SK-N-SH (cell line): ENCODE measurements at regions not wholly inside any gene's neighbourhood (a gene's known extent, or its start where the extent isn't known, plus 50 kb on each side); places are given as distances from the start of the nearest gene placed in this dataset.

Experiments used
- CTCF ChIA-PET: fragments of 300-600, 350-600 bp; formaldehyde crosslinking; extraction: SDS; loops from one replicate; lab custom pipeline; 2021; lab: Yijun Ruan, JAX
- POLR2A ChIA-PET: fragments of 350-600 bp; sonication (Branson Sonifier 250); formaldehyde crosslinking; extraction: SDS; loops from one replicate; lab custom pipeline; 2020; ENCODE audit warnings: antibody characterized with exemption, inconsistent platforms; lab: Yijun Ruan, JAX
- DNase-seq: peaks from one replicate; pipeline ENCODE4 v3.0.0; 2012
- H2AFZ ChIP-seq: fragments of 200-600 bp; sonication (generic); 2 replicates; pipeline ENCODE4 v1.8.1; 2016; ENCODE audit warnings: antibody characterized with exemption, mild to moderate bottlenecking, low read depth
- H3F3A ChIP-seq: fragments of 200-600 bp; sonication (generic); replicated peaks from 2 replicates; pipeline ENCODE3; 2016; ENCODE audit warnings: antibody characterized with exemption, mild to moderate bottlenecking; ENCODE audit not compliant: insufficient read depth
- H3K27ac ChIP-seq, 2 experiments: fragments of 200-500 bp in 1 of 2; fragments of 200-600 bp in 1 of 2; sonication (Bioruptor generic) in 1 of 2; sonication (generic), shearing (Covaris generic) in 1 of 2; 2 replicates each; pipeline versions ENCODE4 v1.5.1 to v1.6.1; 2014 to 2016; ENCODE audit warnings: low read depth in 2 of 2, inconsistent platforms in 1 of 2, low read length in 1 of 2, mild to moderate bottlenecking in 1 of 2, mixed read lengths in 1 of 2
- H3K27me3 ChIP-seq: fragments of 200-600 bp; sonication (generic), shearing (Covaris generic); 2 replicates; pipeline ENCODE4 v1.6.1; 2016; ENCODE audit warnings: mixed run types; ENCODE audit not compliant: insufficient read depth
- H3K36me3 ChIP-seq, 2 experiments: fragments of 200-500 bp in 1 of 2; fragments of 200-600 bp in 1 of 2; sonication (Bioruptor generic) in 1 of 2; sonication (generic) in 1 of 2; replicated peaks in 1 of 2; 2 replicates each; pipeline versions ENCODE3 to v1.5.1; 2014 to 2016; ENCODE audit warnings: low read length in 1 of 2, mild to moderate bottlenecking in 1 of 2; ENCODE audit not compliant: insufficient read depth in 2 of 2, control insufficient read depth in 1 of 2
- H3K4me1 ChIP-seq, 2 experiments: fragments of 200-500 bp in 1 of 2; fragments of 200-600 bp in 1 of 2; sonication (Bioruptor generic) in 1 of 2; sonication (generic), shearing (Covaris generic) in 1 of 2; 2 replicates each; pipeline versions ENCODE4 v1.5.1 to v1.6.1; 2014 to 2016; ENCODE audit warnings: low read depth in 1 of 2, low read length in 1 of 2, mixed run types in 1 of 2; ENCODE audit not compliant: insufficient read depth in 2 of 2, control insufficient read depth in 1 of 2
- H3K4me2 ChIP-seq: fragments of 200-600 bp; sonication (generic), shearing (Covaris generic); 2 replicates; pipeline ENCODE4 v1.6.1; 2017; ENCODE audit warnings: mixed run types
- H3K4me3 ChIP-seq, 2 experiments: fragments of 200-500 bp in 1 of 2; fragments of 200-600 bp in 1 of 2; sonication (Bioruptor generic) in 1 of 2; sonication (generic), shearing (Covaris generic) in 1 of 2; 2 replicates each; pipeline versions ENCODE4 v1.5.1 to v1.8.1; 2014 to 2016; ENCODE audit warnings: low read depth in 2 of 2, inconsistent platforms in 1 of 2, low read length in 1 of 2, mild to moderate bottlenecking in 1 of 2, mixed read lengths in 1 of 2, moderate library complexity in 1 of 2
- H3K79me2 ChIP-seq: fragments of 200-600 bp; sonication (generic); 2 replicates; pipeline ENCODE4 v1.8.1; 2017; ENCODE audit warnings: mild to moderate bottlenecking; ENCODE audit not compliant: insufficient read depth
- H3K9ac ChIP-seq: fragments of 200-600 bp; sonication (generic); 2 replicates; pipeline ENCODE4 v1.6.1; 2017; ENCODE audit warnings: mixed run types
- H3K9me2 ChIP-seq: fragments of 200-600 bp; sonication (generic); 2 replicates; pipeline ENCODE4 v1.6.1; 2017; ENCODE audit warnings: mixed run types
- H3K9me3 ChIP-seq: fragments of 200-600 bp; sonication (generic); 2 replicates; pipeline ENCODE4 v1.6.1; 2017; ENCODE audit warnings: mixed run types, mild to moderate bottlenecking, moderate library complexity
- H4K20me1 ChIP-seq: fragments of 200-600 bp; sonication (generic); 2 replicates; pipeline ENCODE4 v1.6.1; 2017; ENCODE audit warnings: mild to moderate bottlenecking, mixed run types; ENCODE audit not compliant: insufficient read depth
- CTCF ChIP-seq: fragments of 200-600 bp; sonication (generic); IDR thresholded peaks from 2 replicates; pipeline ENCODE4 v1.6.1; 2017; ENCODE audit warnings: antibody characterized with exemption, mild to moderate bottlenecking, moderate library complexity
- ELF1 ChIP-seq: IDR thresholded peaks from 2 replicates; pipeline ENCODE4 v1.4.0; 2012
- EP300 ChIP-seq, 2 experiments: IDR thresholded peaks; 2 replicates each; pipeline versions ENCODE4 v1.4.0 to v1.6.1; 2012; ENCODE audit warnings: borderline replicate concordance in 1 of 2, low read depth in 1 of 2, low read length in 1 of 2
- EZH2phosphoT487 ChIP-seq: fragments of 200-600 bp; sonication (generic); IDR thresholded peaks from 2 replicates; pipeline ENCODE4 v1.6.1; 2017; ENCODE audit warnings: low read depth, mixed run types, mild to moderate bottlenecking, antibody characterized with exemption, moderate library complexity, borderline replicate concordance
- FOSL2 ChIP-seq: IDR thresholded peaks from 2 replicates; pipeline ENCODE4 v1.4.0; 2012; ENCODE audit warnings: low read depth, mild to moderate bottlenecking, moderate library complexity, borderline replicate concordance
- FOXM1 ChIP-seq: IDR thresholded peaks from 2 replicates; pipeline ENCODE4 v1.4.0; 2012; ENCODE audit warnings: low read depth, mild to moderate bottlenecking
- GABPA ChIP-seq: IDR thresholded peaks from 2 replicates; pipeline ENCODE4 v1.4.0; 2012; ENCODE audit warnings: low read depth, mild to moderate bottlenecking
- GATA2 ChIP-seq: sonication (generic); formaldehyde crosslinking; IDR thresholded peaks from 2 replicates; pipeline ENCODE4 v1.5.0; 2020; ENCODE audit warnings: mild to moderate bottlenecking, missing genetic modification reagents
- JUND ChIP-seq: IDR thresholded peaks from 2 replicates; pipeline ENCODE4 v1.4.0; 2012
- MEF2A ChIP-seq: IDR thresholded peaks from 2 replicates; pipeline ENCODE4 v1.4.0; 2012; ENCODE audit warnings: low read depth, borderline replicate concordance
- NRF1 ChIP-seq: IDR thresholded peaks from 2 replicates; pipeline ENCODE4 v1.6.1; 2012; ENCODE audit warnings: low read depth, mild to moderate bottlenecking, low read length
- POLR2AphosphoS5 ChIP-seq: IDR thresholded peaks from 2 replicates; pipeline ENCODE4 v1.6.1; 2012; ENCODE audit warnings: low read depth, low read length
- RAD21 ChIP-seq: IDR thresholded peaks from 2 replicates; pipeline ENCODE4 v1.6.1; 2012; ENCODE audit warnings: mild to moderate bottlenecking, low read length
- TAF1 ChIP-seq: IDR thresholded peaks from 2 replicates; pipeline ENCODE4 v1.6.1; 2012; ENCODE audit warnings: low read depth, mild to moderate bottlenecking, low read length, moderate library complexity, borderline replicate concordance
- TCF12 ChIP-seq: IDR thresholded peaks from 2 replicates; pipeline ENCODE4 v1.4.0; 2012
- TEAD4 ChIP-seq: IDR thresholded peaks from 2 replicates; pipeline ENCODE4 v1.4.0; 2012; ENCODE audit warnings: mild to moderate bottlenecking, borderline replicate concordance; ENCODE audit not compliant: insufficient read depth
- USF1 ChIP-seq: IDR thresholded peaks from 2 replicates; pipeline ENCODE4 v1.4.0; 2012; ENCODE audit warnings: low read depth, borderline replicate concordance
- USF2 ChIP-seq: fragments of 150-350 bp; IDR thresholded peaks from 2 replicates; pipeline ENCODE4 v1.6.1; 2017; ENCODE audit warnings: antibody characterized with exemption, low read length, low read depth, borderline replicate concordance
- WGBS: methylation state at CpG from one replicate; pipeline ENCODE4 v1.1.6; 2017; ENCODE audit warnings: low lambda C conversion rate; 5-methylcytosine and 5-hydroxymethylcytosine counted together
- TF ChIP-seq, protein P1 (sequence below): IDR thresholded peaks from 2 replicates; pipeline ENCODE4 v1.6.1; 2012; ENCODE audit warnings: mild to moderate bottlenecking, low read depth, low read length, moderate library complexity

GRCh38 chr1:238783633-238784032, 602.7 kb upstream of the CHRM3 start (continued):
- TF ChIP-seq CTCF (no peak), GABPA (no peak), JUND (no peak)

- Histone ChIP-seq H2AFZ (no peak overlapping the region), H3K27ac (no peak overlapping the region), H3K4me3 (no peak overlapping the region), H3K79me2 (no peaks in the 10 kb centered on the region), H3K9me2 (no peaks in the 10 kb centered on the region), H3K27me3 (no peaks in the 10 kb centered on the region), H3F3A (no peaks in the 10 kb centered on the region), H3K36me3 (no peaks in the 10 kb centered on the region), H3K4me2 (no peak overlapping the region), H3K9me3 (no peaks in the 10 kb centered on the region), H3K4me1 (no peaks in the 10 kb centered on the region), H3K9ac (no peak overlapping the region), H4K20me1 (no peaks in the 10 kb centered on the region)
- POLR2A ChIA-PET, result no interaction called here
- WGBS, result 54% methylated on average over 3 of the region's 3 CpGs
- TF ChIP-seq TAF1, result no peak
- TF ChIP-seq, protein P1, sequence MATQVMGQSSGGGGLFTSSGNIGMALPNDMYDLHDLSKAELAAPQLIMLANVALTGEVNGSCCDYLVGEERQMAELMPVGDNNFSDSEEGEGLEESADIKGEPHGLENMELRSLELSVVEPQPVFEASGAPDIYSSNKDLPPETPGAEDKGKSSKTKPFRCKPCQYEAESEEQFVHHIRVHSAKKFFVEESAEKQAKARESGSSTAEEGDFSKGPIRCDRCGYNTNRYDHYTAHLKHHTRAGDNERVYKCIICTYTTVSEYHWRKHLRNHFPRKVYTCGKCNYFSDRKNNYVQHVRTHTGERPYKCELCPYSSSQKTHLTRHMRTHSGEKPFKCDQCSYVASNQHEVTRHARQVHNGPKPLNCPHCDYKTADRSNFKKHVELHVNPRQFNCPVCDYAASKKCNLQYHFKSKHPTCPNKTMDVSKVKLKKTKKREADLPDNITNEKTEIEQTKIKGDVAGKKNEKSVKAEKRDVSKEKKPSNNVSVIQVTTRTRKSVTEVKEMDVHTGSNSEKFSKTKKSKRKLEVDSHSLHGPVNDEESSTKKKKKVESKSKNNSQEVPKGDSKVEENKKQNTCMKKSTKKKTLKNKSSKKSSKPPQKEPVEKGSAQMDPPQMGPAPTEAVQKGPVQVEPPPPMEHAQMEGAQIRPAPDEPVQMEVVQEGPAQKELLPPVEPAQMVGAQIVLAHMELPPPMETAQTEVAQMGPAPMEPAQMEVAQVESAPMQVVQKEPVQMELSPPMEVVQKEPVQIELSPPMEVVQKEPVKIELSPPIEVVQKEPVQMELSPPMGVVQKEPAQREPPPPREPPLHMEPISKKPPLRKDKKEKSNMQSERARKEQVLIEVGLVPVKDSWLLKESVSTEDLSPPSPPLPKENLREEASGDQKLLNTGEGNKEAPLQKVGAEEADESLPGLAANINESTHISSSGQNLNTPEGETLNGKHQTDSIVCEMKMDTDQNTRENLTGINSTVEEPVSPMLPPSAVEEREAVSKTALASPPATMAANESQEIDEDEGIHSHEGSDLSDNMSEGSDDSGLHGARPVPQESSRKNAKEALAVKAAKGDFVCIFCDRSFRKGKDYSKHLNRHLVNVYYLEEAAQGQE, result no peak
- TF ChIP-seq NRF1, result no peak
- CTCF ChIA-PET, result interaction anchor here (0.6 kb wide), 1 partner anchor 33 kb away, joined by 3 read pairs; no protein-coding TSS in a partner anchor
- DNase-seq, result no peak
These were observed 606.7 kb upstream of the CHRM3 start for GRCh38 chr1:238779716-238780115.

GRCh38 chr1:238778113-238778512, 608.3 kb upstream of the CHRM3 start:
- Histone ChIP-seq H4K20me1 (no peaks in the 10 kb centered on the region), H3K4me2 (no peak overlapping the region), H3K79me2 (no peaks in the 10 kb centered on the region), H3F3A (no peaks in the 10 kb centered on the region), H3K27me3 (no peaks in the 10 kb centered on the region), H2AFZ (peak overlapping the region; percentile 23; the same call in 1 of the 2 replicates), H3K9me2 (no peaks in the 10 kb centered on the region), H3K4me3 (no peak overlapping the region), H3K9ac (no peak overlapping the region), H3K27ac (no peak overlapping the region), H3K9me3 (no peaks in the 10 kb centered on the region), H3K4me1 (no peaks in the 10 kb centered on the region), H3K36me3 (no peaks in the 10 kb centered on the region)
- ChIA-PET CTCF (no interaction called here), POLR2A (no interaction called here)
- no peak for DNase-seq
- WGBS, result 52% methylated on average over 1 of the region's 1 CpG
- TF ChIP-seq MEF2A, result no peak
- TF ChIP-seq POLR2AphosphoS5, result no peak
- no peak for TF ChIP-seq EZH2phosphoT487
- TF ChIP-seq FOXM1, result no peak
- TF ChIP-seq TCF12, result no peak
- TF ChIP-seq TEAD4, result no peak
- no peak for TF ChIP-seq GABPA
- TF ChIP-seq EP300 (IDR thresholded peaks at IDR 0.05; ENCODE audit: borderline replicate concordance in 1 of 2, low read depth in 1 of 2, low read length in 1 of 2), result no peak
- no peak for TF ChIP-seq RAD21
- TF ChIP-seq USF1, result no peak
- no peak for TF ChIP-seq GATA2
- no peak for TF ChIP-seq FOSL2
- TF ChIP-seq USF2, result no peak
- no peak for TF ChIP-seq ELF1
